Glomerular endothelial cell (primary cell): ENCODE measurements at regions not wholly inside any gene's neighbourhood (a gene's known extent, or its start where the extent isn't known, plus 50 kb on each side); places are given as distances from the start of the nearest gene placed in this dataset.
"Not testable (repeated sequence)": the region's sequence is repeated elsewhere in the genome, so short reads cannot be mapped to it uniquely, and the experiment has no call there.

ENCODE experiments used
- DNase-seq: peaks from one replicate; pipeline ENCODE4 v3.0.0-alpha.2; 2011; ENCODE audit warnings: low read depth, low spot score; ENCODE audit errors: extremely low read depth

- no peak for DNase-seq
Observed at GRCh38 chr11:135015966-135016365, 603.9 kb upstream of the B3GAT1 start.

GRCh38 chr11:135011313-135011712 is 599.3 kb upstream of the B3GAT1 start:
- not testable (repeated sequence) for DNase-seq

GRCh38 chr11:135009125-135009524 is 597.1 kb upstream of the B3GAT1 start:
- no peak for DNase-seq

DNA sequence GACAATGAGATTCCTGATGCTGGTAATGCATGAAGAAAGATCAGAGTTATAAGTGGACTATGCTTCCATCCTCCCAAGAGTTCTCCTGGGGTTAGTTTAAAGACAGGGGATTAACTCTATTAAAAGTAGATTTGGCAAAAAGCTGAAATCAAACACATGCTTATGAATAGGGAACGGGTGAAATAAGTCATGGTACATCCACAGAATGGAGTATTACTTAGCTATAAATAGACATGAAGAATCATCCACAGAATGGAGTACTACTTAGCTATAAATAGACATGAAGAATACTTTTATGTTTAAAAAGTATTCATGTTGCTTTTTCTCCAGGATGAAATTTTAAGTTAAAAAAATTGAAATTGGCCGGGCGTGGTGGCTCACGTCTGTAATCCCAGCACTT is 596.4 kb upstream of the B3GAT1 start:
- DNase-seq, result no peak

- no peak for DNase-seq
Observed at GRCh38 chr11:135008001-135008405, 596.0 kb upstream of the B3GAT1 start.

DNA sequence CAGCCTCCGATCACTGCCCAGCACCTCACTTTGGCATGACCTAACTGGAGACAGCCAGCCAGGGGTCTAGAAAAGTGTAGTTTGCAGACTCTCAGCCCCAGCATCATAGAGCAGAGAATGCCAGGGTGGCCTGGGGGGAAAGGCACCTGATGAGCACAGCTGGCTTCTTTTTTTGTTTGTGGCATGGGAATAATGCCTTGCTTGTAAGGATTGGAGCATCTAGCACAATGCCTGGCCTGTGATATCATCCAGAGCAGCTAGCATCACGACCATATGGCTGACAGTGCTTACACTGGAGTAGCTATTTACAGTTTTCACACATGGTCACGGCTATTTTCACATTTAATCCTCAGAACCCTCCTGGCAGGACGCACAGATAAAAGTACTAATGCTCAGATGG is 594.8 kb upstream of the B3GAT1 start:
- no peak for DNase-seq

DNA sequence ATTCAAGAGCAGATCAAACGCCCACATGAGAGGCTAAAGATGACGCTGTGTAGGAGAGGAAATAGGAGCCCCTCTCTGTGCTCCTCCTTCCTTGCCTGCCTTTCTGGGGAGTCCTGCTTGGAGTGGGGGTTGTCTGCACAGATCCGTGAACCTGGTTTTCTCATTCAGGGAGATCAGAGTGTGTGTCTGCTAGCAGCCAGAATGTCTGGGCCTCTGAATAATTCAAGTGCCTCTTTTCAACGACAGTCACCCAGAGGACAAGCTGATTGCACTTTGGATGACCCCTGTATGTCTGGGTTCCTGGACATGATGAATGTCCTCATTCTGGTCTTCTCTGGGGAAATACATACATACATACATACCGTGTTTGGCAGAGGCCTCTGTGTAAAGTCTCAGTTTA is 592.5 kb upstream of the B3GAT1 start:
- no peak for DNase-seq

- DNase-seq, result no peak
Observed at GRCh38 chr11:135002236-135002635, 590.2 kb upstream of the B3GAT1 start.

- DNase-seq, result no peak
Observed at GRCh38 chr11:135001581-135001980, 589.5 kb upstream of the B3GAT1 start.

- DNase-seq, result not testable (repeated sequence)
Observed at GRCh38 chr11:135001065-135001464, 589.0 kb upstream of the B3GAT1 start.

DNA sequence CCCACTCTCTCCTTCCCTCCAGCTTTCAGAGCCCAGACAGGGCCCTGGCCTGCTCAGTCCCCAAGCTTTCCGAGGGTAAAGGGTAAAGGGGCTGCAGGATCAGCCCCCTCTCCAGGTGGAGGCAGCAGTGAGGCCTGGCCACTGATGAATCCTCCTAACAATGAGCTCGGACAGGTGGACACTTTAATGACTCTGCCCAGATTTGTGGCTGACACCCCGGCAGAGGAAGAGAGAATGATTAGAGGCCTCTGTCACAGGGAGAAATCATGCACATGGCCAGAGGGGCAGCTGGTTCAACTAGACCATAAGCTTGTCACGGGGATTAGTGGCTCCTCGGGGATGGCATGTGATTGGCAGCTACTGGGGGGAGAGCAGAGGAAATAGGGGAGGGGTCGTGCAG is 587.5 kb upstream of the B3GAT1 start:
- DNase-seq, result no peak

DNA sequence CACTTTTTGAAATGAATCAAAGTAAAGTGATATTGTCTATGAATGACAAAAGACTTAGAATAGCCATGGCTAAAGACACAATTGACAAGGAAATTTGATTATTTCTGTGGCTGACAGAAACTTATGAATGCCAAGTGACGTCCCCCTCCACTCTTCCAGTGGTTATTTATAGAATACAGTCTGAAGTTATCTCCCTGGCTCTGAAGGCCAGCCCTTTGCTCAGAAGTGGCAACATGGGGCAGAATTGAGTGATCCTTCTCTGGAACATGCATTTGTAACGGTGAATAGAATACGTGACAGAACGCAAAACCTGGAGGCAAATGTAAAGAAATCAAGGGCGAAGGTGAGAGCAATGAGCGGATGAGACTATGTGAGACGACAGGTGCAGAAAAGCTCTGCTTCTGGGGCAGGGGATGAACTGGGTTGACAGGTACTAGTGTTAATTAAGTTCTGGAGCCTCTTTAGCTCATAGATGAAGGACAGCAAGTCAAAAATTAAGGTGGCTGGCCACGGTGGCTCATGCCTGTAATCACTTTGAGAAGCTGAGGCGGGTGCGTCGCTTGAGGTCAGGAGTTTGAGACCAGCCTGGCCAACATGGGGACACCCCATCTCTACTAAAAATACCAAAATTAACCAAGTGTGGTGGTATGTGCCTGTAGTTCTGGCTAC is 585.7 kb upstream of the B3GAT1 start:
- no peak for DNase-seq

GRCh38 chr11:134995741-134996140 is 583.7 kb upstream of the B3GAT1 start:
- DNase-seq, result no peak

DNA sequence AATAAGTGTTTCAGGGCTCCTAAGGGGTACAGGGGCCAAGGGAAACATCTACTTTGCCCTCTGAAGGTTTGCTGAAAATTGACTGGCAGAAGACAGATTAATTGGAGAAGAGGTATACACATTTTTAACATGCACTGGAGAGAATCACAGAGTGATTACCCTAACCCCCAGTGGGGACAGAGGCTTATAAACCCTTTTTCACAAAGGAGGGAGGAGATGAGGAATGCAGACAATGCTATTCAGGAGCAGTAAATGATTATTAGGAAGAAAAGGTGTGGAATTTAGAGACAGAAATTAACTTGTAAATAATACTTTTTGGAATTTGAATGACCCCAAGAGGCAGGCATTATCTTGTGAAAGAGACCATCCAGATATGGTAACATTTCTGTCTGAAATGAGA is 582.4 kb upstream of the B3GAT1 start:
- DNase-seq, result no peak

- DNase-seq, result no peak
Observed at GRCh38 chr11:134993691-134994243, 581.7 kb upstream of the B3GAT1 start.

GRCh38 chr11:134992981-134993380 is 580.9 kb upstream of the B3GAT1 start:
- DNase-seq, result no peak

DNA sequence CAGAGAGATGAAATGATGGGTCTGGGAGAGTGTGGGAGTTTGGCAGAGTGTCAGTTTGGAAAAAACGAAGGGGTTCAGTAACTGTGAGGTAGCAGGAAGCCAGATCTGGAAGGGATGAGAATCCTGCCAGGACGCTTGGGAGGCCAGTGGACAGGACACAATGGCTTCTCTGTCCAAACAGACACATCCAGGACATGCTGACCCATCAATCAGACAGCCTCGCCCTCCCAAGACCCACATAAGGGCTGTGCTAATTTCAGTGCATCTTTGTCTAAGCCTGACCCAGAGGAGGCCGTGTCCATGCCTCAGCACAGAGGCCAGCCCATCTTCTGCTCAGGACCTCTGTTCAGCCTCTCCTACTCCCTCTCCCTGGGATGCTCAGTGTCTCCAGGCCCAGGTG is 576.5 kb upstream of the B3GAT1 start:
- DNase-seq, result no peak

GRCh38 chr11:134987822-134988221 is 575.8 kb upstream of the B3GAT1 start:
- DNase-seq, result no peak

- DNase-seq, result no peak
Observed at GRCh38 chr11:134987223-134987768, 575.3 kb upstream of the B3GAT1 start.

- DNase-seq, result no peak
Observed at GRCh38 chr11:134984421-134984820, 572.4 kb upstream of the B3GAT1 start.

DNA sequence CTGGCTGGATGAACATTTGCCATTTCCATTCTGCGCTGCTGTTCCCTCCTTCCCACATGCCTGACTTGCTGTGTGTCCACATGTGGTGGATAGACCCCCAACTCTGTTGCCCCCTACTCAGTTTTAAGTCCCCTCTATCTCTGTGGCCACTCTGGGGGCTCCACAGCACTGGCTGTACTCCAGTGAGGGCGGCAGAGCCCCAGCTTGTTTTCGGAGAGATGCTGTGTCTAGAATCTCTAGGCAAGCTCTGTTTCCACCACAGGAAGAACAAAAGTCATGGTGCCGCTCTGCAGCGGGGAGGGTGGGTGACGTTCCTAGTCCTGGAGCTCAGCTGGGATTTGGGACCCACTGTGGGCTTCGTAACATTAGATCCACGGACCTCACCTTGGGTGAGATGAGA is 570.4 kb upstream of the B3GAT1 start:
- DNase-seq, result not testable (repeated sequence)

GRCh38 chr11:134981835-134982234 is 569.8 kb upstream of the B3GAT1 start:
- no peak for DNase-seq
